Neural cell (in vitro differentiated cells): ENCODE measurements at regions not wholly inside any gene's neighbourhood (a gene's known extent, or its start where the extent isn't known, plus 50 kb on each side); places are given as distances from the start of the nearest gene placed in this dataset.

Experiments
- H2AFZ ChIP-seq: fragments of 200-600, 300-800 bp; sonication (generic), shearing (Covaris generic); 2 replicates; pipeline ENCODE4 v1.6.0; 2014; ENCODE audit warnings: low read depth, mild to moderate bottlenecking, antibody characterized with exemption, low read length, moderate library complexity
- H3F3A ChIP-seq: fragments of 200-600 bp; shearing (Covaris generic); 2 replicates; pipeline ENCODE4 v1.6.1; 2016; ENCODE audit warnings: mild to moderate bottlenecking, moderate library complexity, mixed read lengths, antibody characterized with exemption, low read length; ENCODE audit not compliant: insufficient read depth, poor library complexity, severe bottlenecking
- H3K27ac ChIP-seq: fragments of 200-600, 300-800 bp; sonication (generic), shearing (Covaris generic); 2 replicates; pipeline ENCODE4 v1.5.1; 2014; ENCODE audit warnings: mild to moderate bottlenecking, low read length, moderate library complexity
- H3K27me3 ChIP-seq: fragments of 300-800, 200-600 bp; sonication (generic), shearing (Covaris generic); 2 replicates; pipeline ENCODE4 v1.6.0; 2014; ENCODE audit warnings: mild to moderate bottlenecking, low read depth, low read length, moderate library complexity; ENCODE audit not compliant: insufficient read depth
- H3K36me3 ChIP-seq: fragments of 300-800, 200-600 bp; sonication (generic), shearing (Covaris generic); 2 replicates; pipeline ENCODE4 v1.5.1; 2014; ENCODE audit warnings: mild to moderate bottlenecking, antibody characterized with exemption, low read length, moderate library complexity; ENCODE audit not compliant: insufficient read depth
- H3K4me2 ChIP-seq: fragments of 300-800, 200-600 bp; sonication (generic), shearing (Covaris generic); 2 replicates; pipeline ENCODE4 v1.6.0; 2014; ENCODE audit warnings: mild to moderate bottlenecking, low read length
- H3K4me3 ChIP-seq: fragments of 300-800, 200-600 bp; sonication (generic), shearing (Covaris generic); 2 replicates; pipeline ENCODE4 v1.5.1; 2014; ENCODE audit warnings: mild to moderate bottlenecking, low read length, moderate library complexity
- H3K79me2 ChIP-seq: fragments of 200-600 bp; shearing (Covaris generic); replicated peaks from 2 replicates; pipeline ENCODE4 v1.6.0; 2014; ENCODE audit warnings: mild to moderate bottlenecking, low read length, moderate library complexity; ENCODE audit not compliant: insufficient read depth
- H3K9ac ChIP-seq: fragments of 300-800, 200-600 bp; sonication (generic), shearing (Covaris generic); 2 replicates; pipeline ENCODE4 v1.6.1; 2016; ENCODE audit warnings: mild to moderate bottlenecking, low read length, mixed read lengths
- H3K9me2 ChIP-seq: fragments of 200-600 bp; shearing (Covaris generic); 2 replicates; pipeline ENCODE4 v1.6.1; 2016; ENCODE audit warnings: mild to moderate bottlenecking, low read length, mixed read lengths; ENCODE audit not compliant: insufficient read depth
- H3K9me3 ChIP-seq: fragments of 200-600, 300-800 bp; sonication (generic), shearing (Covaris generic); 2 replicates; pipeline ENCODE4 v1.6.1; 2016; ENCODE audit warnings: mild to moderate bottlenecking, mixed run types, low read length, moderate library complexity, mixed read lengths
- H4K20me1 ChIP-seq: fragments of 200-600 bp; shearing (Covaris generic); 2 replicates; pipeline ENCODE4 v1.6.1; 2016; ENCODE audit warnings: mild to moderate bottlenecking, mixed run types; ENCODE audit not compliant: insufficient read depth
- CTCF ChIP-seq: fragments of 450-650 bp; IDR thresholded peaks from 2 replicates; pipeline ENCODE4 v1.5.1; 2014; ENCODE audit warnings: antibody characterized with exemption, mild to moderate bottlenecking, moderate library complexity; ENCODE audit not compliant: poor library complexity, severe bottlenecking
- EP300 ChIP-seq: fragments of 450-650 bp; conservative IDR thresholded peaks from 2 replicates; pipeline ENCODE4 v1.6.1; 2014; ENCODE audit warnings: antibody characterized with exemption, mild to moderate bottlenecking, moderate library complexity; ENCODE audit not compliant: poor library complexity, severe bottlenecking
- EZH2 ChIP-seq: fragments of 200-600, 300-800 bp; shearing (Covaris generic), sonication (generic); IDR thresholded peaks from 2 replicates; pipeline ENCODE4 v1.6.1; 2014; ENCODE audit warnings: antibody characterized with exemption, low read length, borderline replicate concordance, mild to moderate bottlenecking; ENCODE audit not compliant: insufficient read depth, poor library complexity, severe bottlenecking
- MXI1 ChIP-seq: fragments of 450-650 bp; conservative IDR thresholded peaks from 2 replicates; pipeline ENCODE4 v1.6.1; 2014; ENCODE audit warnings: antibody characterized with exemption, mild to moderate bottlenecking; ENCODE audit not compliant: poor library complexity, severe bottlenecking
- POLR2AphosphoS5 ChIP-seq: IDR thresholded peaks from 2 replicates; pipeline ENCODE4 v1.6.1; 2012
- RAD21 ChIP-seq: fragments of 450-650 bp; conservative IDR thresholded peaks from 2 replicates; pipeline ENCODE4 v1.6.1; 2014; ENCODE audit warnings: antibody characterized with exemption, mild to moderate bottlenecking, moderate library complexity
- SMC3 ChIP-seq: fragments of 450-650 bp; conservative IDR thresholded peaks from 2 replicates; pipeline ENCODE4 v1.6.1; 2014; ENCODE audit warnings: antibody characterized with exemption, mild to moderate bottlenecking, moderate library complexity; ENCODE audit not compliant: poor library complexity
- TAF1 ChIP-seq: IDR thresholded peaks from 2 replicates; pipeline ENCODE4 v1.6.1; 2012; ENCODE audit warnings: low read depth
- TF ChIP-seq, protein P1 (sequence below): IDR thresholded peaks from 2 replicates; pipeline ENCODE4 v1.6.1; 2012; ENCODE audit warnings: borderline replicate concordance

DNA sequence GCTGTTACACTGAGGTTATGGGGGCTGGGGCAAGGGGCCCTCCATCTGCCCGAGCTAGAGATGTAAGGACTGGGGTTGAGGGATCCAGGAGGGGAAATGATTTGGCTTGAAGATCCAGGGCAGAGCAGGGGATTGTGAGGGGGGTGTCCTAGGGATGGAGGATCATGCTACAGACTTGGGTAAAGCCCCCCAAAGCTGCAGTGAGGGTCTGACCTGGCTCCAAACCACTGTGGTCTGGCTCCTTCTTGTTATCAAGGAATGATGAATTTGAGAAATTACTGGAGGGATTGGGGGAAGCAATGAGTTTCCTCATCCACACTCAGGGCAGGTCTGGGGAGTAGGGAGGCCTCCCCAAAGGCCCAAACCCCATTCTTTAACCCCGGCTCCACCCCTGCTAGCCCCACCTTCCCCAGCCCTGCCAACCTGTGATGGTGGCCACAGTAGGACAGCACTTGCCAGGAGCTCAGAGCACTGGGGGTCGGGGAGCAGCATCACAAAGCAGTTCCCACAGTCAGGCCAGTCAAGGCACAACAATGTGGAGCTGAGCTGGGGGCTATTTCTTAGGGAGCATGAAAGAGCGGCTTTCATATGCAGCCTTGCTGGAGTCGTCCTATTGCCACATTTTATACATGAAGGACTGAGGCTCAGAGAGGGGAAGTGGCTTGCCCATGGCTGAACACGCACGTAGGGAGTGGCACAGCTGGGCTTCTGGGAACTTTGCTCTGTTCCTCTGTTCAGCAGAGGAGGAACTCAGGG, 165.5 kb downstream of the EFNB1 start:
- Histone ChIP-seq H2AFZ (no peak overlapping the region), H3K9me3 (no peaks in the 10 kb centered on the region), H3K9ac (no peak overlapping the region), H3K4me3 (no peak overlapping the region), H3K27ac (no peak overlapping the region), H3K79me2 (no peaks in the 10 kb centered on the region), H3K36me3 (no peaks in the 10 kb centered on the region), H3K27me3 (no peaks in the 10 kb centered on the region), H3K9me2 (no peaks in the 10 kb centered on the region), H3K4me2 (no peak overlapping the region), H4K20me1 (no peaks in the 10 kb centered on the region), H3F3A (no peaks in the 10 kb centered on the region)
- TF ChIP-seq RAD21 (no peak), CTCF (no peak), POLR2AphosphoS5 (no peak), MXI1 (no peak), EP300 (no peak), SMC3 (no peak), EZH2 (no peak), TAF1 (no peak)
- TF ChIP-seq, protein P1, sequence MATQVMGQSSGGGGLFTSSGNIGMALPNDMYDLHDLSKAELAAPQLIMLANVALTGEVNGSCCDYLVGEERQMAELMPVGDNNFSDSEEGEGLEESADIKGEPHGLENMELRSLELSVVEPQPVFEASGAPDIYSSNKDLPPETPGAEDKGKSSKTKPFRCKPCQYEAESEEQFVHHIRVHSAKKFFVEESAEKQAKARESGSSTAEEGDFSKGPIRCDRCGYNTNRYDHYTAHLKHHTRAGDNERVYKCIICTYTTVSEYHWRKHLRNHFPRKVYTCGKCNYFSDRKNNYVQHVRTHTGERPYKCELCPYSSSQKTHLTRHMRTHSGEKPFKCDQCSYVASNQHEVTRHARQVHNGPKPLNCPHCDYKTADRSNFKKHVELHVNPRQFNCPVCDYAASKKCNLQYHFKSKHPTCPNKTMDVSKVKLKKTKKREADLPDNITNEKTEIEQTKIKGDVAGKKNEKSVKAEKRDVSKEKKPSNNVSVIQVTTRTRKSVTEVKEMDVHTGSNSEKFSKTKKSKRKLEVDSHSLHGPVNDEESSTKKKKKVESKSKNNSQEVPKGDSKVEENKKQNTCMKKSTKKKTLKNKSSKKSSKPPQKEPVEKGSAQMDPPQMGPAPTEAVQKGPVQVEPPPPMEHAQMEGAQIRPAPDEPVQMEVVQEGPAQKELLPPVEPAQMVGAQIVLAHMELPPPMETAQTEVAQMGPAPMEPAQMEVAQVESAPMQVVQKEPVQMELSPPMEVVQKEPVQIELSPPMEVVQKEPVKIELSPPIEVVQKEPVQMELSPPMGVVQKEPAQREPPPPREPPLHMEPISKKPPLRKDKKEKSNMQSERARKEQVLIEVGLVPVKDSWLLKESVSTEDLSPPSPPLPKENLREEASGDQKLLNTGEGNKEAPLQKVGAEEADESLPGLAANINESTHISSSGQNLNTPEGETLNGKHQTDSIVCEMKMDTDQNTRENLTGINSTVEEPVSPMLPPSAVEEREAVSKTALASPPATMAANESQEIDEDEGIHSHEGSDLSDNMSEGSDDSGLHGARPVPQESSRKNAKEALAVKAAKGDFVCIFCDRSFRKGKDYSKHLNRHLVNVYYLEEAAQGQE, result no peak

DNA sequence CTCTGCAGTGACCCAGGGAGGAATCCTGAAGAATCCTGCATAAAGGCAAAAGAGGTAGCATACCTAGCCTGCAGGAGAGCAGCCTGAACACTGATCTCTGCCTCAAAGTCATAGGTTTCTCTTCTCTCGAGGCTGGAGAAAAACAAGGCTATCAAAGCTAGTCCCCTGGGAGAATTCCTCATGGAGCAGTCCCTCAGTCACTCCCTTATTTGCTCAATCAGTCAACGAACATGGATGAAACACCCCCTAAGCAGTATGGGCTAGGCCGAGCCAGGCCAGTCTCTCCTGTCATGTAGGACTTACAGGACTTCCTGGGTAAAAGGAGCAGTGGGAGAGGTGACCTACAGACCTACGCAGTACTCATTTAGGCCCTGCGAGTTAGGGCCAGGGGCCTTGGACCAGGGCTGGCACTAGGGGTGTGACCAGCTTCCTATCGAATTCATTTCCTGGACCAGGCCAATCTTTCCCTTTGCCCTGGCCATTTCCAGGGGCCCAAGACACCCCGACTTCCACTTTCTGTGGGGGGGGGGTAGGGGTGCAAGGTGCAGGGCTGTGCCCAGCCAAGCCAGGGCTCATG, 164.1 kb downstream of the EFNB1 start:
- Histone ChIP-seq H3K27ac (no peak overlapping the region), H3K79me2 (no peaks in the 10 kb centered on the region), H3K27me3 (no peaks in the 10 kb centered on the region), H3K9me3 (no peaks in the 10 kb centered on the region), H3K9ac (no peak overlapping the region), H3F3A (no peaks in the 10 kb centered on the region), H3K9me2 (no peaks in the 10 kb centered on the region), H2AFZ (no peak overlapping the region), H3K36me3 (no peaks in the 10 kb centered on the region), H3K4me2 (no peak overlapping the region), H4K20me1 (no peaks in the 10 kb centered on the region), H3K4me3 (no peak overlapping the region)
- no peak for TF ChIP-seq EP300
- no peak for TF ChIP-seq TAF1
